Transverse colon (tissue), 4 donors: ENCODE measurements at regions not wholly inside any gene's neighbourhood (a gene's known extent, or its start where the extent isn't known, plus 50 kb on each side); places are given as distances from the start of the nearest gene placed in this dataset.

Experiments
- DNase-seq: peaks from one replicate; pipeline ENCODE4 v3.0.0-alpha.2; 2019
- H3K27ac ChIP-seq, 4 donors: fragments of 200-600 bp; sonication (generic); 2 replicates each; pipeline ENCODE4 v1.5.1; 2016 to 2018; ENCODE audit warnings: inconsistent platforms in 4 of 4
- H3K27me3 ChIP-seq: fragments of 200-600 bp; sonication (generic); 2 replicates; pipeline ENCODE4 v1.5.1; 2017; ENCODE audit warnings: inconsistent platforms
- H3K36me3 ChIP-seq, 4 donors: fragments of 200-600 bp; sonication (generic); 2 replicates each; pipeline ENCODE4 v1.5.1; 2017 to 2019; ENCODE audit warnings: inconsistent platforms in 4 of 4
- H3K4me1 ChIP-seq, 4 donors: fragments of 200-600 bp; sonication (generic); 2 replicates each; pipeline ENCODE4 v1.5.1; 2017 to 2020; ENCODE audit warnings: inconsistent platforms in 4 of 4
- H3K4me3 ChIP-seq, 4 donors: fragments of 200-600 bp; sonication (generic); 1 replicate in 1 of 4; 2 replicates in 3 of 4; pipeline versions ENCODE4 v1.5.1 to v1.6.1; 2017 to 2019; ENCODE audit warnings: inconsistent platforms in 4 of 4
- H3K9me3 ChIP-seq, 2 donors: fragments of 200-600 bp; sonication (generic); 2 replicates each; pipeline ENCODE4 v1.5.1; 2017 to 2019; ENCODE audit warnings: inconsistent platforms in 2 of 2
- CTCF ChIP-seq, 5 experiments: fragments of 200-600 bp in 3 of 5; fragments of 450-650 bp in 2 of 5; sonication (generic) in 3 of 5; IDR thresholded peaks; 1 replicate in 2 of 5; 2 replicates in 3 of 5; pipeline ENCODE4 v1.5.1; 2016 to 2017; ENCODE audit warnings: antibody characterized with exemption in 5 of 5, inconsistent platforms in 3 of 5, mild to moderate bottlenecking in 2 of 5, moderate library complexity in 1 of 5
- EP300 ChIP-seq: sonication (generic); formaldehyde crosslinking; IDR thresholded peaks from one replicate; pipeline ENCODE4 v1.6.1; 2017; ENCODE audit warnings: antibody characterized with exemption, low read depth
- POLR2A ChIP-seq: fragments of 450-650 bp; IDR thresholded peaks from one replicate; pipeline ENCODE4 v1.6.1; 2016; ENCODE audit warnings: antibody characterized with exemption, mild to moderate bottlenecking, moderate library complexity
- POLR2AphosphoS5 ChIP-seq, 3 donors: sonication (generic); formaldehyde crosslinking; IDR thresholded peaks; one replicate each; pipeline ENCODE4 v1.6.1; 2016; ENCODE audit warnings: antibody characterized with exemption in 3 of 3
- WGBS, 2 donors: methylation state at CpG; one replicate each; pipeline ENCODE4 v1.1.5; 2018; ENCODE audit warnings: low coverage in 1 of 2; 5-methylcytosine and 5-hydroxymethylcytosine counted together
- in situ Hi-C, 4 donors: fragments of 200-750 bp; cut with MboI; loops; one replicate each; pipeline versions ENCODE4 v1.15.0 to v1.15.1; 2017; ENCODE audit warnings: low sequenced_read_pairs in 3 of 4, low pct_ligation_motif_present in 1 of 4, low pct_unique_long_range_greater_than_20kb in 1 of 4
- intact Hi-C: fragments of 100-400 bp; cut with DNase I; formaldehyde crosslinking; loops from one replicate; pipeline ENCODE4 v1.15.1; 2023; ENCODE audit warnings: low total_unique reads

GRCh38 chr2:6512589-6512988, 353.1 kb downstream of the CMPK2 start:
- DNase-seq: no peak
- no peaks in the 10 kb centered on the region for H3K9me3 ChIP-seq
- no peaks in the 10 kb centered on the region for H3K36me3 ChIP-seq
- no peak for TF ChIP-seq POLR2A
- TF ChIP-seq CTCF (IDR thresholded peaks at IDR 0.05): no peak
- no peak for TF ChIP-seq EP300
- intact Hi-C loops: no loop called here
- in situ Hi-C loops: no loop called here
- H3K4me3 ChIP-seq: no peak overlapping the region
- WGBS, 2 donors: 66 to 82% methylated on average over 2 of the region's 2 CpGs
- no peaks in the 10 kb centered on the region for H3K27me3 ChIP-seq
- H3K27ac ChIP-seq: no peak overlapping the region
- H3K4me1 ChIP-seq: no peaks in the 10 kb centered on the region

GRCh38 chr2:6516674-6517073, 349.0 kb downstream of the CMPK2 start:
- intact Hi-C loops (no loop called here), in situ Hi-C loops (no loop called here)
- no peaks in the 10 kb centered on the region for H3K9me3 ChIP-seq
- no peak overlapping the region for H3K27ac ChIP-seq
- no peaks in the 10 kb centered on the region for H3K4me1 ChIP-seq
- WGBS, 2 donors: 57 to 77% methylated on average over 5 to 6 of the region's 6 CpGs
- no peak for TF ChIP-seq POLR2AphosphoS5 (IDR thresholded peaks at IDR 0.05)
- TF ChIP-seq CTCF (IDR thresholded peaks at IDR 0.05): no peak
- no peak for TF ChIP-seq POLR2A
- no peak for TF ChIP-seq EP300
- H3K4me3 ChIP-seq: no peak overlapping the region
- DNase-seq: no peak
- no peaks in the 10 kb centered on the region for H3K36me3 ChIP-seq
- no peaks in the 10 kb centered on the region for H3K27me3 ChIP-seq

- intact Hi-C loops: no loop called here
Observed at GRCh38 chr2:6518361-6518760, 347.3 kb downstream of the CMPK2 start.

GRCh38 chr2:6523476-6523875, 342.2 kb downstream of the CMPK2 start:
- Histone ChIP-seq H3K36me3 (no peaks in the 10 kb centered on the region), H3K27me3 (no peaks in the 10 kb centered on the region), H3K4me1 (no peaks in the 10 kb centered on the region), H3K9me3 (no peaks in the 10 kb centered on the region), H3K4me3 (no peak overlapping the region), H3K27ac (no peak overlapping the region)
- no peak for DNase-seq
- intact Hi-C loops (no loop called here), in situ Hi-C loops (loop anchor here in 2 of 4 donors (10.0 kb wide), 1 partner anchor 169 kb away; no protein-coding TSS in a partner anchor)
- TF ChIP-seq POLR2AphosphoS5 (IDR thresholded peaks at IDR 0.05) (no peak), POLR2A (no peak), CTCF (IDR thresholded peaks at IDR 0.05) (no peak), EP300 (no peak)
- 77% methylated on average over 7 to 9 of the region's 9 CpGs for WGBS, 2 donors

More at GRCh38 chr2:6518361-6518760, 347.3 kb downstream of the CMPK2 start:
- 14 to 73% methylated on average over 1 of the region's 1 CpG for WGBS, 2 donors
- no peak for DNase-seq
- TF ChIP-seq POLR2AphosphoS5 (IDR thresholded peaks at IDR 0.05) (no peak), CTCF (IDR thresholded peaks at IDR 0.05) (no peak), POLR2A (no peak), EP300 (no peak)
- H3K4me3 ChIP-seq: no peak overlapping the region
- no peaks in the 10 kb centered on the region for H3K9me3 ChIP-seq
- H3K27ac ChIP-seq: no peak overlapping the region
- H3K4me1 ChIP-seq: no peaks in the 10 kb centered on the region
- no peaks in the 10 kb centered on the region for H3K36me3 ChIP-seq
- in situ Hi-C loops: no loop called here
- H3K27me3 ChIP-seq: no peaks in the 10 kb centered on the region
